ENCODE measurements at regions not wholly inside any gene's neighbourhood (a gene's known extent, or its start where the extent isn't known, plus 50 kb on each side); places are given as distances from the start of the nearest gene placed in this dataset.
A peak's percentile ranks its signal among the peaks of the same experiment; 100 is the strongest.

- H3K9me3 ChIP-seq (replicated peaks in 1 of 3) = no peaks in the 10 kb centered on the region
- WGBS, 4 donors = 79 to 88% (median 81%) methylated on average over 6 of the region's 6 CpGs
- no peak for DNase-seq
- intact Hi-C loops (cut with DNase I) = no loop called here
- no peak for TF ChIP-seq POLR2A (IDR thresholded peaks at IDR 0.05)
- TF ChIP-seq, protein P1, sequence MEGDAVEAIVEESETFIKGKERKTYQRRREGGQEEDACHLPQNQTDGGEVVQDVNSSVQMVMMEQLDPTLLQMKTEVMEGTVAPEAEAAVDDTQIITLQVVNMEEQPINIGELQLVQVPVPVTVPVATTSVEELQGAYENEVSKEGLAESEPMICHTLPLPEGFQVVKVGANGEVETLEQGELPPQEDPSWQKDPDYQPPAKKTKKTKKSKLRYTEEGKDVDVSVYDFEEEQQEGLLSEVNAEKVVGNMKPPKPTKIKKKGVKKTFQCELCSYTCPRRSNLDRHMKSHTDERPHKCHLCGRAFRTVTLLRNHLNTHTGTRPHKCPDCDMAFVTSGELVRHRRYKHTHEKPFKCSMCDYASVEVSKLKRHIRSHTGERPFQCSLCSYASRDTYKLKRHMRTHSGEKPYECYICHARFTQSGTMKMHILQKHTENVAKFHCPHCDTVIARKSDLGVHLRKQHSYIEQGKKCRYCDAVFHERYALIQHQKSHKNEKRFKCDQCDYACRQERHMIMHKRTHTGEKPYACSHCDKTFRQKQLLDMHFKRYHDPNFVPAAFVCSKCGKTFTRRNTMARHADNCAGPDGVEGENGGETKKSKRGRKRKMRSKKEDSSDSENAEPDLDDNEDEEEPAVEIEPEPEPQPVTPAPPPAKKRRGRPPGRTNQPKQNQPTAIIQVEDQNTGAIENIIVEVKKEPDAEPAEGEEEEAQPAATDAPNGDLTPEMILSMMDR (IDR thresholded peaks at IDR 0.05) = no peak
- H3K4me1 ChIP-seq (replicated peaks in 1 of 2) = no peaks in the 10 kb centered on the region
- no peak overlapping the region for H3K4me3 ChIP-seq
- H3K36me3 ChIP-seq (replicated peaks in 1 of 2) = no peaks in the 10 kb centered on the region
- peaks cover 6% of the 10 kb centered on the region for H3K27me3 ChIP-seq
- no peak overlapping the region for H3K27ac ChIP-seq
Observed at GRCh38 chr5:115072266-115073064, 97.2 kb downstream of the TRIM36 start.

DNA sequence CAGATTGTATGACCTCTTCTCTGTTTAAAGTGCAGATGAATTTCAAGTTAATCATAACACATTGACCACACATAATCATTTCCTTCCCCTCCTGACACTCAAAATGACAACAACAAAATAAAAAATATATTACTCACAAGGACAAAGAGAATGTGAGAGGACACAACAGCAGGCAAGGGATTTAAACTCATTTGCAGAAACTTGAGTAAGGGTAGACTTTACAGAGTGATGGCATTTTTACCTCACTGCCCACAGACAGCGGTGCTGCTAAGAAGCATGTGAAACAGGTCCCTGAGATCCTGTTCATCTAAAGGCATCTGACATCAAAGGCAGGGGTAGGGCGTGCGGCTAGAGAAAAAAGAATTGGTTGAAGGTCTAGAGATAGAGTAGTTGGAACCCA is 99.0 kb downstream of the TRIM36 start:
- Histone ChIP-seq H3K27ac (no peak overlapping the region), H3K4me1 (replicated peaks in 1 of 2) (no peaks in the 10 kb centered on the region), H3K27me3 (peaks cover 6% of the 10 kb centered on the region), H3K9me3 (replicated peaks in 1 of 3) (no peaks in the 10 kb centered on the region), H3K4me3 (no peak overlapping the region), H3K36me3 (replicated peaks in 1 of 2) (no peaks in the 10 kb centered on the region)
- WGBS, 4 donors = 67 to 85% (median 76%) methylated on average over 3 of the region's 3 CpGs
- intact Hi-C loops (cut with DNase I) = no loop called here
- TF ChIP-seq, protein P1 (IDR thresholded peaks at IDR 0.05) = no peak
- TF ChIP-seq POLR2A (IDR thresholded peaks at IDR 0.05) = no peak
- no peak for DNase-seq

GRCh38 chr5:115069087-115069968 is 100.4 kb downstream of the TRIM36 start:
- H3K36me3 ChIP-seq (replicated peaks in 1 of 2) = no peaks in the 10 kb centered on the region
- intact Hi-C loops (cut with DNase I) = no loop called here
- no peaks in the 10 kb centered on the region for H3K9me3 ChIP-seq (replicated peaks in 1 of 3)
- H3K4me1 ChIP-seq (replicated peaks in 1 of 2) = no peaks in the 10 kb centered on the region
- H3K27me3 ChIP-seq = peaks cover 6% of the 10 kb centered on the region
- no peak overlapping the region for H3K27ac ChIP-seq
- H3K4me3 ChIP-seq = no peak overlapping the region
- DNase-seq = peak; percentile 31 to 68 (median 48)
- TF ChIP-seq, protein P1 (IDR thresholded peaks at IDR 0.05) = peak; percentile 51 to 77 (median 72)
- TF ChIP-seq POLR2A (IDR thresholded peaks at IDR 0.05) = no peak
- WGBS, 4 donors = 59 to 67% (median 61%) methylated on average over 3 of the region's 3 CpGs
